ENCODE measurements at regions not wholly inside any gene's neighbourhood (a gene's known extent, or its start where the extent isn't known, plus 50 kb on each side); places are given as distances from the start of the nearest gene placed in this dataset.

GRCh38 chr11:106461148-106461691 is 383.8 kb downstream of the AASDHPPT start:
- TF ChIP-seq EP300 (IDR thresholded peaks at IDR 0.05; ENCODE audit: borderline replicate concordance): no peak
- no peak for TF ChIP-seq RAD21 (IDR thresholded peaks at IDR 0.05; ENCODE audit: low read depth)
- TF ChIP-seq REST (IDR thresholded peaks at IDR 0.05; ENCODE audit: low read depth): no peak
- TF ChIP-seq EGR1 (IDR thresholded peaks at IDR 0.05): no peak
- TF ChIP-seq YY1 (IDR thresholded peaks at IDR 0.05; ENCODE audit: low read depth): no peak
- TF ChIP-seq CEBPB (IDR thresholded peaks at IDR 0.05): no peak
- no peak for TF ChIP-seq TCF12 (IDR thresholded peaks at IDR 0.05; ENCODE audit: low read depth)
- TF ChIP-seq NFIC (IDR thresholded peaks at IDR 0.05): no peak
- TF ChIP-seq TEAD4 (IDR thresholded peaks at IDR 0.05): no peak
- no peak for TF ChIP-seq USF1 (IDR thresholded peaks at IDR 0.05)
- no peak for TF ChIP-seq ZBTB7A (IDR thresholded peaks at IDR 0.05; ENCODE audit: low read depth)
- no peak for TF ChIP-seq MAX (IDR thresholded peaks at IDR 0.05)
- no peak for TF ChIP-seq CREB1 (IDR thresholded peaks at IDR 0.05; ENCODE audit: low read depth)

- no peak for TF ChIP-seq EP300 (IDR thresholded peaks at IDR 0.05; ENCODE audit: borderline replicate concordance)
- TF ChIP-seq FOXM1 (IDR thresholded peaks at IDR 0.05; ENCODE audit: borderline replicate concordance, low read depth): no peak
- no peak for TF ChIP-seq MAX (IDR thresholded peaks at IDR 0.05)
- TF ChIP-seq TAF1 (IDR thresholded peaks at IDR 0.05; ENCODE audit: low read depth): no peak
- no peak for TF ChIP-seq YY1 (IDR thresholded peaks at IDR 0.05; ENCODE audit: low read depth)
- TF ChIP-seq USF1 (IDR thresholded peaks at IDR 0.05): no peak
- no peak for TF ChIP-seq RAD21 (IDR thresholded peaks at IDR 0.05; ENCODE audit: low read depth)
- no peak for TF ChIP-seq EGR1 (IDR thresholded peaks at IDR 0.05)
- TF ChIP-seq CEBPB (IDR thresholded peaks at IDR 0.05): no peak
- TF ChIP-seq TCF12 (IDR thresholded peaks at IDR 0.05; ENCODE audit: low read depth): no peak
- TF ChIP-seq CREB1 (IDR thresholded peaks at IDR 0.05; ENCODE audit: low read depth): no peak
- TF ChIP-seq NFIC (IDR thresholded peaks at IDR 0.05): no peak
- TF ChIP-seq TEAD4 (IDR thresholded peaks at IDR 0.05): no peak
- no peak for TF ChIP-seq REST (IDR thresholded peaks at IDR 0.05; ENCODE audit: low read depth)
Measured at GRCh38 chr11:106461839-106462545, 384.5 kb downstream of the AASDHPPT start.

- no peak for TF ChIP-seq YY1 (IDR thresholded peaks at IDR 0.05; ENCODE audit: low read depth)
- TF ChIP-seq TEAD4 (IDR thresholded peaks at IDR 0.05): no peak
- no peak for TF ChIP-seq MAX (IDR thresholded peaks at IDR 0.05)
- TF ChIP-seq FOXM1 (IDR thresholded peaks at IDR 0.05; ENCODE audit: borderline replicate concordance, low read depth): no peak
- no peak for TF ChIP-seq EP300 (IDR thresholded peaks at IDR 0.05; ENCODE audit: borderline replicate concordance)
- no peak for TF ChIP-seq REST (IDR thresholded peaks at IDR 0.05; ENCODE audit: low read depth)
- no peak for TF ChIP-seq CREB1 (IDR thresholded peaks at IDR 0.05; ENCODE audit: low read depth)
- no peak for TF ChIP-seq EGR1 (IDR thresholded peaks at IDR 0.05)
- TF ChIP-seq RAD21 (IDR thresholded peaks at IDR 0.05; ENCODE audit: low read depth): no peak
- no peak for TF ChIP-seq ZBTB7A (IDR thresholded peaks at IDR 0.05; ENCODE audit: low read depth)
- no peak for TF ChIP-seq CEBPB (IDR thresholded peaks at IDR 0.05)
- TF ChIP-seq NFIC (IDR thresholded peaks at IDR 0.05): no peak
- TF ChIP-seq TCF12 (IDR thresholded peaks at IDR 0.05; ENCODE audit: low read depth): no peak
- TF ChIP-seq USF1 (IDR thresholded peaks at IDR 0.05): no peak
Measured at GRCh38 chr11:106463154-106463553, 385.7 kb downstream of the AASDHPPT start.

Data from Ishikawa (cell line).